HepG2 (cell line): ENCODE measurements at regions not wholly inside any gene's neighbourhood (a gene's known extent, or its start where the extent isn't known, plus 50 kb on each side); places are given as distances from the start of the nearest gene placed in this dataset.
A peak's percentile ranks its signal among the peaks of the same experiment; 100 is the strongest.

Experiments used
- ATAC-seq: fragments of 200-7000 bp; cut with Tn5 transposase; 3 replicates; pipeline ENCODE4 v1.9.1; 2020; ENCODE audit warnings: mild to moderate bottlenecking, moderate library complexity
- BruUV-seq: library from RNA; stranded (reverse); fragments of 400-500 nt; replicated peaks from 2 replicates; lab custom pipeline; 2021; lab: Mats Ljungman, UMichigan
- CTCF ChIA-PET: fragments of 300-600 bp; formaldehyde crosslinking; extraction: SDS; loops from one replicate; lab custom pipeline; 2021; ENCODE audit warnings: low total read pairs, inconsistent platforms, low intra/inter-chr PET ratio; lab: Yijun Ruan, JAX
- POLR2A ChIA-PET: fragments of 350-600 bp; sonication (Branson Sonifier 250); formaldehyde crosslinking; loops from one replicate; lab custom pipeline; 2020; ENCODE audit warnings: antibody characterized with exemption, inconsistent platforms; lab: Yijun Ruan, JAX
- DNase-seq: peaks from one replicate; pipeline ENCODE4 v3.0.0-alpha.2; 2015; ENCODE audit warnings: low spot score
- FAIRE-seq: peaks from 3 replicates; lab custom pipeline; 2011; peaks lifted over from hg19 to GRCh38; lab: Jason Lieb, UNC
- H2AFZ ChIP-seq: one replicate; pipeline ENCODE4 v1.6.1; 2011; ENCODE audit warnings: low read length, inconsistent platforms
- H3K27ac ChIP-seq: fragments of 300-600 bp; 3 replicates; pipeline ENCODE4 v1.8.0; 2011; ENCODE audit warnings: mixed run types, mild to moderate bottlenecking, mixed read lengths, low read length, inconsistent platforms; ENCODE audit not compliant: insufficient read depth; ENCODE audit errors: extremely low read length
- H3K27me3 ChIP-seq, 2 experiments: fragments of 200-600 bp in 1 of 2; 2 replicates in 1 of 2; 3 replicates in 1 of 2; pipeline versions ENCODE4 v1.6.0 to v1.8.0; 2011; ENCODE audit warnings: low read length in 2 of 2, mild to moderate bottlenecking in 2 of 2, moderate library complexity in 2 of 2, inconsistent platforms in 1 of 2; ENCODE audit not compliant: insufficient read depth in 2 of 2, control insufficient read depth in 1 of 2
- H3K36me3 ChIP-seq, 2 experiments: fragments of 200-600 bp in 1 of 2; replicated peaks in 1 of 2; 2 replicates in 1 of 2; 3 replicates in 1 of 2; pipeline versions ENCODE4 v1.5.1 to v1.8.0; 2011; ENCODE audit warnings: low read length in 2 of 2, inconsistent platforms in 1 of 2; ENCODE audit not compliant: insufficient read depth in 2 of 2, control insufficient read depth in 1 of 2
- H3K4me1 ChIP-seq: 2 replicates; pipeline ENCODE4 v1.5.1; 2012; ENCODE audit warnings: low read length, inconsistent platforms; ENCODE audit not compliant: insufficient read depth
- H3K4me2 ChIP-seq: 2 replicates; pipeline ENCODE4 v1.6.0; 2011; ENCODE audit warnings: low read depth, low read length, inconsistent platforms
- H3K4me3 ChIP-seq, 3 experiments: fragments of 200-600 bp in 1 of 3; sonication (generic), shearing (Covaris generic) in 1 of 3; replicated peaks in 1 of 3; 2 replicates each; pipeline ENCODE4 v1.5.1; 2011 to 2016; ENCODE audit warnings: low read length in 3 of 3, inconsistent platforms in 2 of 3, low read depth in 2 of 3, mild to moderate bottlenecking in 2 of 3, control low read depth in 1 of 3, mixed read lengths in 1 of 3; ENCODE audit not compliant: insufficient read depth in 1 of 3
- H3K79me2 ChIP-seq: one replicate; pipeline ENCODE4 v1.6.1; 2011; ENCODE audit warnings: low read length, inconsistent platforms; ENCODE audit not compliant: insufficient read depth
- H3K9ac ChIP-seq: 2 replicates; pipeline ENCODE4 v1.6.0; 2011; ENCODE audit warnings: mild to moderate bottlenecking, low read depth, low read length, inconsistent platforms; ENCODE audit not compliant: insufficient read depth
- H3K9me3 ChIP-seq: 2 replicates; pipeline ENCODE4 v1.5.1; 2012; ENCODE audit warnings: mild to moderate bottlenecking, low read length
- H4K20me1 ChIP-seq: 2 replicates; pipeline ENCODE4 v1.6.0; 2011; ENCODE audit warnings: inconsistent platforms, mild to moderate bottlenecking, low read length, moderate library complexity; ENCODE audit not compliant: insufficient read depth
- ATF4 ChIP-seq, 2 experiments: fragments of 450-650 bp in 1 of 2; sonication (generic) in 1 of 2; formaldehyde crosslinking; IDR thresholded peaks; 2 replicates each; pipeline versions ENCODE4 v1.5.0 to v1.8.0; 2020 to 2022; ENCODE audit warnings: mild to moderate bottlenecking in 1 of 2, missing genetic modification reagents in 1 of 2
- HIC2 ChIP-seq: sonication (generic); formaldehyde crosslinking; IDR thresholded peaks from 2 replicates; pipeline ENCODE4 v1.9.0; 2022; ENCODE audit warnings: low read depth, missing genetic modification reagents
- HNF4A ChIP-seq: sonication (generic); formaldehyde crosslinking; IDR thresholded peaks from 2 replicates; pipeline ENCODE4 v1.4.0; 2020; ENCODE audit warnings: missing genetic modification reagents
- IKZF1 ChIP-seq: fragments of 450-650 bp; IDR thresholded peaks from 2 replicates; pipeline ENCODE4 v1.7.1; 2016
- MXI1 ChIP-seq: IDR thresholded peaks from 3 replicates; pipeline ENCODE4 v1.6.1; 2012; ENCODE audit warnings: low read depth, low read length, inconsistent platforms, borderline replicate concordance
- MZF1 ChIP-seq: sonication (generic); formaldehyde crosslinking; IDR thresholded peaks from 2 replicates; pipeline ENCODE4 v1.8.1; 2023; ENCODE audit warnings: mild to moderate bottlenecking, missing genetic modification reagents, borderline replicate concordance
- PRMT3 ChIP-seq: sonication (generic); formaldehyde crosslinking; IDR thresholded peaks from 2 replicates; pipeline ENCODE4 v1.8.1; 2022; ENCODE audit warnings: low read depth, mild to moderate bottlenecking, moderate library complexity, missing genetic modification reagents, borderline replicate concordance
- SETDB1 ChIP-seq: sonication (generic); formaldehyde crosslinking; IDR thresholded peaks from 2 replicates; pipeline ENCODE4 v1.5.1; 2020; ENCODE audit warnings: missing genetic modification reagents, mild to moderate bottlenecking, borderline replicate concordance
- TEAD3 ChIP-seq: optimal IDR thresholded peaks from 2 replicates; pipeline ENCODE3; 2016; ENCODE audit warnings: borderline replicate concordance
- ZNF264 ChIP-seq: sonication (generic); formaldehyde crosslinking; IDR thresholded peaks from 2 replicates; pipeline ENCODE4 v1.4.0; 2020; ENCODE audit warnings: missing genetic modification reagents
- ZNF780A ChIP-seq: sonication (generic); formaldehyde crosslinking; IDR thresholded peaks from 2 replicates; pipeline ENCODE4 v1.8.0; 2022; ENCODE audit warnings: mild to moderate bottlenecking, missing genetic modification reagents, moderate library complexity
- WGBS: methylation state at CpG from one replicate; pipeline ENCODE4 v1.1.6; 2017; ENCODE audit warnings: low lambda C conversion rate; 5-methylcytosine and 5-hydroxymethylcytosine counted together
- in situ Hi-C: cut with HindIII; loops from 2 replicates; pipeline ENCODE4 v1.10.0; 2017; ENCODE audit warnings: low pct_unique_long_range_greater_than_20kb; ENCODE audit not compliant: extremely low pct_ligation_motif_present
- intact Hi-C: fragments of 100-400 bp; cut with micrococcal nuclease; formaldehyde crosslinking; loops from one replicate; pipeline ENCODE4 v1.10.0; 2022; ENCODE audit not compliant: unreplicated experiment
- TF ChIP-seq, protein P1 (sequence below): sonication (generic); IDR thresholded peaks from 2 replicates; pipeline ENCODE4 v1.6.1; 2016; ENCODE audit warnings: low read depth, borderline replicate concordance

DNA sequence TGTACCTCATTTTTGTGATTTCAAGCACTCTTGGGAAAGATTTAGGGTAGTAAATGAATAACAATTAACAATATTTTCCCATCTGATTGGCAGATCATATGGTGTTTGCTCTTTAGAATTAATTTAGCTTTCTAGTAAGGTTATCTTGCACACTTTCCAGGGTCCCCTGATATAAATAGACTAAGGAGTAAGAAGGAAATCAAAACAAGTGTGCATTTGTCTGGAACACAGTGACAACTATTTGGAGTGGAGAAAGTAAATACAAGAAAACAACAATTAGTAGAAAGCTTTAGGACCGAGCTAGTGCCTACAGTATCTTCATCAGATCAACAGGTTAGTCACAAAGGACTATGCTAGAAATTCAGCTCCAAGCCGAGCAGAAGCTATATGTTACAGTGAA is 429.5 kb downstream of the COG6 start:
- FAIRE-seq (no peak), DNase-seq (no peak), ATAC-seq (no peak)
- no peak overlapping the region for H3K4me3 ChIP-seq
- H3K4me2 ChIP-seq: no peak overlapping the region
- BruUV-seq: no TSS peak
- H2AFZ ChIP-seq: no peak overlapping the region
- CTCF ChIA-PET: no interaction called here
- no peaks in the 10 kb centered on the region for H3K36me3 ChIP-seq
- H3K79me2 ChIP-seq: no peaks in the 10 kb centered on the region
- in situ Hi-C loops: no loop called here
- intact Hi-C loops: no loop called here
- H3K27ac ChIP-seq: no peak overlapping the region
- H4K20me1 ChIP-seq: no peaks in the 10 kb centered on the region
- WGBS: 27% methylated on average over 2 of the region's 2 CpGs
- no peak overlapping the region for H3K9ac ChIP-seq
- no peak for TF ChIP-seq IKZF1
- TF ChIP-seq SETDB1: no peak
- no peak for TF ChIP-seq ZNF780A (CRISPR knock-in tag)
- TF ChIP-seq ATF4 (CRISPR knock-in tag; IDR thresholded peaks at IDR 0.05): no peak
- no peak for TF ChIP-seq PRMT3 (CRISPR knock-in tag)
- POLR2A ChIA-PET: no interaction called here
- peaks cover 27% of the 10 kb centered on the region for H3K4me1 ChIP-seq
- no peaks in the 10 kb centered on the region for H3K9me3 ChIP-seq
- no peaks in the 10 kb centered on the region for H3K27me3 ChIP-seq

DNA sequence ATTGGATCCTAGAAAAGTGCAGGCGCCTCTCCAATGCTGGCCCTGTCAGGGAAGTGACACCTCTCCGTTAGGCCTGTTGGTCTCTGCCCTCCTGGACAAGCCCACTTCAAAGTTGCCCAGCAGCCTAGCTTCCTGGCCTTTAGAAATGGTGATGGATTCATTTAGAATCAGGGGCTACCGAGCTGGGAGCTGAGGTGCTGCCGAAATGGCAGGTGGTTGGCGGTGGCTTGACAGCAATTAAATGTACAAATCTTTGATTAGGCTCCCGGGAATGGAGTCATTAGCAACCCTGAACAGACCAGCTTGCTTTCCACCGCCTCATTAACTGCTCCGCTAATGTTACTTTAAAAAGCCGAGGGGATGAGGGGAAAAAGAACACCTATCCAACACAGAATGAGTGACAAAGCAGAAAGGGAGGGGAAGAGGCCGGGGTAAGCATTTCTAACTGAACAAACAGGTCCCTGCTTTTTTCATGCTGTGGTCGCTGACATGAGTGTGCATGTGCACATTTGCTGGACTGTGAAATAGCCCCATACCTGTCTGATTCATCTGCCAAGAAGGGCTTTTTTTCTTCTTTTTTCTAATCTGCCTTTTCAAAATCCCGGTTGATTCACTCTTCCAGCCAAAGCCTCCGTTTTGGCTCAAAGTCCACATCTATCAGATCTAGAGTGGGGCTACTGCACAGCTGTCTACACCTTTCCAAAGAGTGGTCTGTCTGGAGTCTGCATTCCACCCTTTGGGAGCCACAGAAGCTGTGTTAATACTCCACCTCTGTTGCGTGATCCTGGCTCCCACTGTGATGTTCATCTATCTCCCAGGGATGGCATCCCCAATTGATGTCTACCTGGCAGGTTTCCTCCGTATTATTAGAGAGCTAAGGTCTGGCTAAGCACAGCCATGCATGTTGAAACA is 431.9 kb downstream of the COG6 start:
- ChIA-PET CTCF (no interaction called here), POLR2A (interaction anchor here (0.8 kb wide), 1 partner anchor 9 kb away, joined by 3 read pairs; no protein-coding TSS in a partner anchor)
- Histone ChIP-seq H4K20me1 (no peaks in the 10 kb centered on the region), H3K79me2 (no peaks in the 10 kb centered on the region), H3K27me3 (no peaks in the 10 kb centered on the region), H2AFZ (no peak overlapping the region), H3K9me3 (no peaks in the 10 kb centered on the region), H3K9ac (no peak overlapping the region), H3K36me3 (no peaks in the 10 kb centered on the region), H3K4me3 (no peak overlapping the region; a peak in 1 of 6 replicates), H3K27ac (no peak overlapping the region), H3K4me2 (peak overlapping the region; percentile 47), H3K4me1 (peaks cover 22% of the 10 kb centered on the region)
- ATAC-seq (peak; percentile 87), DNase-seq (peak; percentile 56), FAIRE-seq (peak; percentile 34)
- 36% methylated on average over 15 of the region's 15 CpGs for WGBS
- intact Hi-C loops: no loop called here
- no TSS peak for BruUV-seq
- in situ Hi-C loops: no loop called here
- TF ChIP-seq TEAD3 (peak; percentile 30), ATF4 (CRISPR knock-in tag; IDR thresholded peaks at IDR 0.05) (peak in 1 of 2 experiments; percentile 64; a peak in 2 of 4 replicates), HNF4A (CRISPR knock-in tag) (peak; percentile 71), HIC2 (CRISPR knock-in tag) (no peak), ZNF264 (CRISPR knock-in tag) (0 out of 2 replicates have a peak, but pooled peaks have one; percentile 29), MXI1 (no peak), MZF1 (CRISPR knock-in tag) (no peak)
- TF ChIP-seq, protein P1, sequence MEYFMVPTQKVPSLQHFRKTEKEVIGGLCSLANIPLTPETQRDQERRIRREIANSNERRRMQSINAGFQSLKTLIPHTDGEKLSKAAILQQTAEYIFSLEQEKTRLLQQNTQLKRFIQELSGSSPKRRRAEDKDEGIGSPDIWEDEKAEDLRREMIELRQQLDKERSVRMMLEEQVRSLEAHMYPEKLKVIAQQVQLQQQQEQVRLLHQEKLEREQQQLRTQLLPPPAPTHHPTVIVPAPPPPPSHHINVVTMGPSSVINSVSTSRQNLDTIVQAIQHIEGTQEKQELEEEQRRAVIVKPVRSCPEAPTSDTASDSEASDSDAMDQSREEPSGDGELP: peak; percentile 23; the same call in 1 of the 2 replicates
